AG04450 (cell line): ENCODE measurements at regions not wholly inside any gene's neighbourhood (a gene's known extent, or its start where the extent isn't known, plus 50 kb on each side); places are given as distances from the start of the nearest gene placed in this dataset.

Experiments used
- CTCF ChIA-PET: fragments of 300-600, 350-600 bp; formaldehyde crosslinking; extraction: SDS; loops from one replicate; lab custom pipeline; 2022; ENCODE audit warnings: antibody characterized with exemption, inconsistent platforms; lab: Charles Lee
- POLR2A ChIA-PET: fragments of 350-600 bp; formaldehyde crosslinking; extraction: SDS; loops from one replicate; lab custom pipeline; 2021; ENCODE audit warnings: antibody characterized with exemption, inconsistent platforms; lab: Yijun Ruan, JAX
- DNase-seq: peaks from one replicate; pipeline ENCODE4 v3.0.0-alpha.2; 2011; ENCODE audit warnings: low read depth, low spot score
- H3K27ac ChIP-seq: one replicate; pipeline ENCODE4 v1.5.1; 2012; ENCODE audit warnings: low read depth, low read length, control low read depth
- H3K27me3 ChIP-seq: one replicate; pipeline ENCODE4 v1.6.0; 2012; ENCODE audit warnings: low read length; ENCODE audit not compliant: control insufficient read depth, insufficient read depth
- H3K4me3 ChIP-seq: 2 replicates; pipeline ENCODE4 v1.5.1; 2011; ENCODE audit warnings: mild to moderate bottlenecking, low read depth, low read length, control low read depth
- H3K9me3 ChIP-seq: 2 replicates; pipeline ENCODE4 v1.5.1; 2012; ENCODE audit warnings: low read length; ENCODE audit not compliant: control insufficient read depth, insufficient read depth
- CTCF ChIP-seq: IDR thresholded peaks from 2 replicates; pipeline ENCODE4 v1.5.1; 2011; ENCODE audit warnings: low read depth, low read length, control low read depth, inconsistent platforms

GRCh38 chr12:30145684-30146032 is 361.9 kb upstream of the TMTC1 start:
- DNase-seq: no peak
- ChIA-PET POLR2A (no interaction called here), CTCF (interaction anchor here (0.6 kb wide), 1 partner anchor 661 kb away, joined by 3 read pairs; no protein-coding TSS in a partner anchor)
- H3K27ac ChIP-seq: no peak overlapping the region
- H3K27me3 ChIP-seq: no peaks in the 10 kb centered on the region
- TF ChIP-seq CTCF: no peak
- no peaks in the 10 kb centered on the region for H3K9me3 ChIP-seq
- no peak overlapping the region for H3K4me3 ChIP-seq

- no peak for DNase-seq
- Histone ChIP-seq H3K27me3 (no peaks in the 10 kb centered on the region), H3K9me3 (no peaks in the 10 kb centered on the region), H3K4me3 (no peak overlapping the region), H3K27ac (no peak overlapping the region)
- no peak for TF ChIP-seq CTCF
- CTCF ChIA-PET: no interaction called here
- POLR2A ChIA-PET: no interaction called here
Measured at GRCh38 chr12:30144777-30145683, 361.3 kb upstream of the TMTC1 start.

GRCh38 chr12:30142301-30142700 is 358.6 kb upstream of the TMTC1 start:
- H3K27me3 ChIP-seq: no peaks in the 10 kb centered on the region
- DNase-seq: no peak
- H3K9me3 ChIP-seq: no peaks in the 10 kb centered on the region
- H3K4me3 ChIP-seq: no peak overlapping the region
- no peak for TF ChIP-seq CTCF
- ChIA-PET CTCF (no interaction called here), POLR2A (no interaction called here)
- no peak overlapping the region for H3K27ac ChIP-seq

GRCh38 chr12:30138483-30138882 is 354.7 kb upstream of the TMTC1 start:
- H3K9me3 ChIP-seq: no peaks in the 10 kb centered on the region
- no peak for TF ChIP-seq CTCF
- POLR2A ChIA-PET: no interaction called here
- no peak for DNase-seq
- H3K27me3 ChIP-seq: no peaks in the 10 kb centered on the region
- no peak overlapping the region for H3K27ac ChIP-seq
- no peak overlapping the region for H3K4me3 ChIP-seq
- CTCF ChIA-PET: interaction anchor here (0.6 kb wide), 1 partner anchor 619 kb away, joined by 4 read pairs; no protein-coding TSS in a partner anchor

GRCh38 chr12:30136696-30137095 is 353.0 kb upstream of the TMTC1 start:
- H3K27ac ChIP-seq: no peak overlapping the region
- POLR2A ChIA-PET: no interaction called here
- CTCF ChIA-PET: no interaction called here
- H3K27me3 ChIP-seq: no peaks in the 10 kb centered on the region
- DNase-seq: no peak
- no peak overlapping the region for H3K4me3 ChIP-seq
- H3K9me3 ChIP-seq: no peaks in the 10 kb centered on the region
- TF ChIP-seq CTCF: no peak
